HL-60 (cell line): ENCODE measurements at regions not wholly inside any gene's neighbourhood (a gene's known extent, or its start where the extent isn't known, plus 50 kb on each side); places are given as distances from the start of the nearest gene placed in this dataset.

Source experiments
- SPI1 ChIP-seq: IDR thresholded peaks from 2 replicates; pipeline ENCODE4 v1.6.1; 2012; ENCODE audit warnings: low read depth, mild to moderate bottlenecking, borderline replicate concordance
- TF ChIP-seq, protein P1 (sequence below): IDR thresholded peaks from one replicate; pipeline ENCODE4 v1.5.1; 2011; ENCODE audit warnings: low read length, control low read depth, inconsistent platforms; ENCODE audit not compliant: insufficient read depth

- TF ChIP-seq, protein P1, sequence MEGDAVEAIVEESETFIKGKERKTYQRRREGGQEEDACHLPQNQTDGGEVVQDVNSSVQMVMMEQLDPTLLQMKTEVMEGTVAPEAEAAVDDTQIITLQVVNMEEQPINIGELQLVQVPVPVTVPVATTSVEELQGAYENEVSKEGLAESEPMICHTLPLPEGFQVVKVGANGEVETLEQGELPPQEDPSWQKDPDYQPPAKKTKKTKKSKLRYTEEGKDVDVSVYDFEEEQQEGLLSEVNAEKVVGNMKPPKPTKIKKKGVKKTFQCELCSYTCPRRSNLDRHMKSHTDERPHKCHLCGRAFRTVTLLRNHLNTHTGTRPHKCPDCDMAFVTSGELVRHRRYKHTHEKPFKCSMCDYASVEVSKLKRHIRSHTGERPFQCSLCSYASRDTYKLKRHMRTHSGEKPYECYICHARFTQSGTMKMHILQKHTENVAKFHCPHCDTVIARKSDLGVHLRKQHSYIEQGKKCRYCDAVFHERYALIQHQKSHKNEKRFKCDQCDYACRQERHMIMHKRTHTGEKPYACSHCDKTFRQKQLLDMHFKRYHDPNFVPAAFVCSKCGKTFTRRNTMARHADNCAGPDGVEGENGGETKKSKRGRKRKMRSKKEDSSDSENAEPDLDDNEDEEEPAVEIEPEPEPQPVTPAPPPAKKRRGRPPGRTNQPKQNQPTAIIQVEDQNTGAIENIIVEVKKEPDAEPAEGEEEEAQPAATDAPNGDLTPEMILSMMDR = no peak
- no peak for TF ChIP-seq SPI1
These were observed 161.1 kb downstream of the EN1 start for GRCh38 chr2:118686346-118686745.
